PC-9 (cell line): ENCODE measurements at regions not wholly inside any gene's neighbourhood (a gene's known extent, or its start where the extent isn't known, plus 50 kb on each side); places are given as distances from the start of the nearest gene placed in this dataset.

Experiments
- CTCF ChIP-seq: fragments of 200-600 bp; sonication (generic); conservative IDR thresholded peaks from 2 replicates; pipeline ENCODE4 v1.6.1; 2017; ENCODE audit warnings: mixed run types, antibody characterized with exemption, mild to moderate bottlenecking, moderate library complexity
- EZH2 ChIP-seq: fragments of 200-600 bp; sonication (generic); IDR thresholded peaks from 2 replicates; pipeline ENCODE4 v1.8.0; 2017; ENCODE audit warnings: antibody characterized with exemption, low read depth

- no peak for TF ChIP-seq EZH2
- no peak for TF ChIP-seq CTCF
Measured at GRCh38 chr3:165519687-165520086, 317.5 kb downstream of the BCHE start.
